A549 (cell line): ENCODE measurements at regions not wholly inside any gene's neighbourhood (a gene's known extent, or its start where the extent isn't known, plus 50 kb on each side); places are given as distances from the start of the nearest gene placed in this dataset.

Experiments used
- ATAC-seq, 2 experiments: fragments of 200-7000 bp in 1 of 2; fragments of >200 bp in 1 of 2; cut with Nextera tagmentation in 1 of 2; cut with Tn5 transposase in 1 of 2; 3 replicates each; pipeline versions ENCODE4 v1.8.0 to v1.9.1; 2018 to 2020; ENCODE audit warnings: mild to moderate bottlenecking in 1 of 2, moderate library complexity in 1 of 2
- CTCF ChIA-PET: fragments of 300-600 bp; sonication (Branson Sonifier 250); formaldehyde crosslinking; extraction: SDS; loops from one replicate; lab custom pipeline; 2021; ENCODE audit warnings: antibody characterized with exemption, inconsistent platforms; lab: Yijun Ruan, JAX
- POLR2A ChIA-PET: fragments of 350-600 bp; formaldehyde crosslinking; extraction: SDS; loops from one replicate; lab custom pipeline; 2021; ENCODE audit warnings: antibody characterized with exemption, inconsistent platforms; lab: Yijun Ruan, JAX
- DNase-seq, 2 experiments: peaks; one replicate each; pipeline versions ENCODE4 v3.0.0 to v3.0.0-alpha.2; 2011 to 2016; ENCODE audit warnings: low read depth in 1 of 2, low spot score in 1 of 2
- FAIRE-seq: peaks from 2 replicates; lab custom pipeline; 2011; peaks lifted over from hg19 to GRCh38; lab: Jason Lieb, UNC
- H3K27ac ChIP-seq, 2 experiments: fragments of >200 bp; sonication (Bioruptor Twin); formaldehyde crosslinking; 3 replicates each; pipeline ENCODE4 v1.5.1; 2016 to 2017
- H3K4me1 ChIP-seq: fragments of >200 bp; sonication (Bioruptor Twin); formaldehyde crosslinking; 3 replicates; pipeline ENCODE4 v1.6.1; 2016
- H3K4me2 ChIP-seq: fragments of >200 bp; sonication (Bioruptor Twin); formaldehyde crosslinking; 3 replicates; pipeline ENCODE4 v1.6.1; 2016
- H3K4me3 ChIP-seq: fragments of >200 bp; sonication (Bioruptor Twin); formaldehyde crosslinking; 3 replicates; pipeline ENCODE4 v1.5.1; 2016
- H3K9me3 ChIP-seq: fragments of >200 bp; sonication (Bioruptor Twin); formaldehyde crosslinking; 3 replicates; pipeline ENCODE4 v1.6.1; 2016
- BCL3 ChIP-seq: fragments of >200 bp; sonication (Bioruptor Twin); formaldehyde crosslinking; IDR thresholded peaks from 3 replicates; pipeline ENCODE4 v1.6.1; 2016
- CBX2 ChIP-seq: fragments of 200-600 bp; sonication (generic); IDR thresholded peaks from 2 replicates; pipeline ENCODE4 v1.6.1; 2016; ENCODE audit warnings: low read depth, mild to moderate bottlenecking, borderline replicate concordance
- CHD4 ChIP-seq: fragments of 200-600 bp; sonication (generic); IDR thresholded peaks from 2 replicates; pipeline ENCODE4 v1.6.1; 2016; ENCODE audit warnings: antibody characterized with exemption, mild to moderate bottlenecking, borderline replicate concordance
- CTCF ChIP-seq: fragments of >200 bp; sonication (Bioruptor Twin); formaldehyde crosslinking; IDR thresholded peaks from 3 replicates; pipeline ENCODE4 v1.5.1; 2016
- ELK1 ChIP-seq: fragments of 150-350 bp; IDR thresholded peaks from 2 replicates; pipeline ENCODE4 v1.6.1; 2014; ENCODE audit warnings: low read depth, mild to moderate bottlenecking, low read length
- FOSB ChIP-seq: fragments of 250-450 bp; sonication (Bioruptor Pico); IDR thresholded peaks from 2 replicates; pipeline ENCODE4 v1.5.0; 2020; ENCODE audit warnings: mild to moderate bottlenecking, moderate library complexity
- FOXS1 ChIP-seq: fragments of 250-450 bp; sonication (Bioruptor Pico); IDR thresholded peaks from 2 replicates; pipeline ENCODE4 v1.5.0; 2020; ENCODE audit warnings: mild to moderate bottlenecking, moderate library complexity
- HES2 ChIP-seq: fragments of >200 bp; sonication (Bioruptor Twin); formaldehyde crosslinking; IDR thresholded peaks from 2 replicates; pipeline ENCODE4 v1.6.1; 2016
- HEYL ChIP-seq: fragments of 250-450 bp; sonication (Bioruptor Pico); IDR thresholded peaks from 2 replicates; pipeline ENCODE4 v1.8.0; 2021; ENCODE audit warnings: mild to moderate bottlenecking, moderate library complexity
- HOXA7 ChIP-seq: fragments of 250-450 bp; sonication (Bioruptor Pico); IDR thresholded peaks from 2 replicates; pipeline ENCODE4 v1.5.0; 2020; ENCODE audit warnings: mild to moderate bottlenecking, moderate library complexity
- HOXB13 ChIP-seq: fragments of 250-450 bp; sonication (Bioruptor Pico); IDR thresholded peaks from 2 replicates; pipeline ENCODE4 v1.5.0; 2020; ENCODE audit warnings: low read depth, mild to moderate bottlenecking, moderate library complexity
- KDM1A ChIP-seq: fragments of 200-600 bp; sonication (generic); IDR thresholded peaks from 2 replicates; pipeline ENCODE4 v1.6.1; 2016; ENCODE audit warnings: low read depth, mild to moderate bottlenecking
- MAX ChIP-seq: IDR thresholded peaks from 2 replicates; pipeline ENCODE4 v1.6.1; 2012
- MAZ ChIP-seq: fragments of 150-350 bp; IDR thresholded peaks from 2 replicates; pipeline ENCODE4 v1.6.1; 2014; ENCODE audit warnings: antibody characterized with exemption, low read depth, low read length, borderline replicate concordance
- NPAS2 ChIP-seq: fragments of 250-450 bp; sonication (Bioruptor Pico); IDR thresholded peaks from 2 replicates; pipeline ENCODE4 v1.8.0; 2022; ENCODE audit warnings: mild to moderate bottlenecking, moderate library complexity, borderline replicate concordance
- NR3C1 ChIP-seq: fragments of >200 bp; sonication (Bioruptor Twin); formaldehyde crosslinking; IDR thresholded peaks from 3 replicates; pipeline ENCODE4 v1.6.1; 2017
- PHF8 ChIP-seq: fragments of 200-600 bp; sonication (generic); IDR thresholded peaks from 2 replicates; pipeline ENCODE4 v1.6.1; 2016; ENCODE audit warnings: low read depth, mild to moderate bottlenecking, antibody characterized with exemption, moderate library complexity, borderline replicate concordance
- RAD21 ChIP-seq, 2 experiments: fragments of >200 bp in 1 of 2; sonication (Bioruptor Twin) in 1 of 2; formaldehyde crosslinking in 1 of 2; IDR thresholded peaks in 1 of 2; conservative IDR thresholded peaks in 1 of 2; 2 replicates in 1 of 2; 3 replicates in 1 of 2; pipeline ENCODE4 v1.6.1; 2012 to 2018; ENCODE audit warnings: inconsistent platforms in 1 of 2
- SMC3 ChIP-seq: fragments of >200 bp; sonication (Bioruptor Twin); formaldehyde crosslinking; IDR thresholded peaks from 3 replicates; pipeline ENCODE4 v1.6.1; 2018; ENCODE audit warnings: inconsistent platforms
- ZNF302 ChIP-seq: fragments of 250-450 bp; sonication (Bioruptor Pico); IDR thresholded peaks from 2 replicates; pipeline ENCODE4 v1.9.0; 2021; ENCODE audit warnings: inconsistent platforms, mild to moderate bottlenecking, moderate library complexity
- ZSCAN20 ChIP-seq: fragments of 250-450 bp; sonication (Bioruptor Pico); IDR thresholded peaks from 2 replicates; pipeline ENCODE4 v1.8.0; 2022; ENCODE audit warnings: mild to moderate bottlenecking, moderate library complexity
- WGBS: methylation state at CpG from one replicate; pipeline ENCODE4 v1.1.6; 2017; ENCODE audit errors: missing lambda C conversion rate; 5-methylcytosine and 5-hydroxymethylcytosine counted together

GRCh38 chr4:13933191-13933590 lies 305.7 kb upstream of the BOD1L1 start (continued):
- TF ChIP-seq CBX2: no peak
- no peak for TF ChIP-seq CHD4
- no peak for TF ChIP-seq MAZ
- no peak for TF ChIP-seq BCL3
- no peak for TF ChIP-seq ZNF302 (CRISPR knock-in tag)
- no peak for TF ChIP-seq ZSCAN20 (CRISPR knock-in tag)

GRCh38 chr4:13938299-13938698 lies 310.8 kb upstream of the BOD1L1 start:
- TF ChIP-seq FOSB (CRISPR knock-in tag) (no peak), HOXB13 (CRISPR knock-in tag) (no peak), HOXA7 (CRISPR knock-in tag) (no peak), BCL3 (no peak), PHF8 (no peak), SMC3 (no peak), ZSCAN20 (CRISPR knock-in tag) (no peak), NPAS2 (CRISPR knock-in tag) (no peak), CTCF (no peak), FOXS1 (CRISPR knock-in tag) (no peak), MAX (no peak), KDM1A (no peak), NR3C1 (no peak), HEYL (no peak), HES2 (no peak), ELK1 (no peak), RAD21 (conservative IDR thresholded peaks at IDR 0.05 in 1 of 2, IDR thresholded peaks at IDR 0.05 in 1 of 2) (no peak)
- WGBS: 96% methylated on average over 3 of the region's 3 CpGs
- ChIA-PET CTCF (no interaction called here), POLR2A (no interaction called here)
- H3K4me1 ChIP-seq: 0 out of 3 replicates have a peak, but pooled peaks cover 2% of the 10 kb centered on the region
- no peak overlapping the region for H3K4me3 ChIP-seq
- no peak for FAIRE-seq
- no peak for DNase-seq
- H3K4me2 ChIP-seq: no peak overlapping the region
- ATAC-seq: no peak
- no peaks in the 10 kb centered on the region for H3K9me3 ChIP-seq
- no peak overlapping the region for H3K27ac ChIP-seq
